GM12878 (cell line): ENCODE measurements at regions not wholly inside any gene's neighbourhood (a gene's known extent, or its start where the extent isn't known, plus 50 kb on each side); places are given as distances from the start of the nearest gene placed in this dataset.

Experiments used
- ATAC-seq: fragments of 200-7000 bp; cut with Tn5 transposase; 3 replicates; pipeline ENCODE4 v1.9.1; 2020; ENCODE audit warnings: mild to moderate bottlenecking, moderate library complexity
- BruUV-seq: library from RNA; stranded (reverse); fragments of 400-500 nt; replicated peaks from 2 replicates; lab custom pipeline; 2021; lab: Mats Ljungman, UMichigan
- CTCF ChIA-PET: fragments of 300-600 bp; sonication (Branson Sonifier 250); formaldehyde crosslinking; extraction: SDS; loops from one replicate; lab custom pipeline; 2021; ENCODE audit warnings: inconsistent platforms; lab: Yijun Ruan, JAX
- POLR2A ChIA-PET: fragments of 350-600 bp; formaldehyde crosslinking; extraction: SDS; loops from one replicate; lab custom pipeline; 2021; ENCODE audit warnings: inconsistent platforms; lab: Charles Lee
- RAD21 ChIA-PET: fragments of 300-600 bp; sonication (Branson Sonifier 250); formaldehyde crosslinking; loops from one replicate; lab custom pipeline; 2023; ENCODE audit warnings: antibody characterized with exemption; ENCODE audit not compliant: unreplicated experiment; lab: Charles Lee
- SMC1A ChIA-PET: fragments of 300-600 bp; sonication (Branson Sonifier 250); formaldehyde crosslinking; loops from one replicate; lab custom pipeline; 2023; ENCODE audit not compliant: unreplicated experiment, uncharacterized antibody; lab: Charles Lee
- DNase-seq: peaks from one replicate; pipeline ENCODE4 v3.0.0-alpha.2; 2011; ENCODE audit warnings: low read depth, low spot score
- FAIRE-seq: peaks from 3 replicates; lab custom pipeline; 2011; peaks lifted over from hg19 to GRCh38; lab: Jason Lieb, UNC
- H2AFZ ChIP-seq: 2 replicates; pipeline ENCODE4 v1.6.0; 2011; ENCODE audit warnings: low read depth, low read length, control low read depth; ENCODE audit not compliant: control insufficient read depth
- H3K27ac ChIP-seq: 2 replicates; pipeline ENCODE4 v1.5.1; 2011; ENCODE audit warnings: control low read depth; ENCODE audit not compliant: control insufficient read depth, insufficient read depth
- H3K27me3 ChIP-seq, 2 experiments: replicated peaks in 1 of 2; 2 replicates each; pipeline versions ENCODE4 v1.6.0 to v1.6.1; 2011; ENCODE audit warnings: low read length in 1 of 2; ENCODE audit not compliant: control insufficient read depth in 2 of 2, insufficient read depth in 2 of 2
- H3K36me3 ChIP-seq, 2 experiments: 2 replicates each; pipeline ENCODE4 v1.5.1; 2011; ENCODE audit warnings: low read length in 1 of 2; ENCODE audit not compliant: control insufficient read depth in 2 of 2, insufficient read depth in 2 of 2
- H3K4me1 ChIP-seq: 2 replicates; pipeline ENCODE4 v1.6.1; 2011; ENCODE audit warnings: mild to moderate bottlenecking, low read length, moderate library complexity, mixed read lengths; ENCODE audit not compliant: control insufficient read depth, insufficient read depth
- H3K4me2 ChIP-seq: 2 replicates; pipeline ENCODE4 v1.6.0; 2011; ENCODE audit warnings: control low read depth; ENCODE audit not compliant: control insufficient read depth, insufficient read depth
- H3K4me3 ChIP-seq: fragments of 200-600 bp; sonication (generic); 2 replicates; pipeline ENCODE4 v1.5.1; 2016
- H3K79me2 ChIP-seq: 2 replicates; pipeline ENCODE4 v1.6.0; 2011; ENCODE audit warnings: low read length; ENCODE audit not compliant: control insufficient read depth, insufficient read depth
- H3K9ac ChIP-seq: 2 replicates; pipeline ENCODE4 v1.8.0; 2011; ENCODE audit warnings: low read length, control low read depth, mixed read lengths; ENCODE audit not compliant: control insufficient read depth, insufficient read depth
- H3K9me3 ChIP-seq: replicated peaks from 3 replicates; pipeline ENCODE4 v1.5.1; 2011; ENCODE audit warnings: mild to moderate bottlenecking, low read length; ENCODE audit not compliant: control insufficient read depth, insufficient read depth
- H4K20me1 ChIP-seq: 2 replicates; pipeline ENCODE4 v1.6.0; 2011; ENCODE audit not compliant: control insufficient read depth, insufficient read depth
- BCL3 ChIP-seq: IDR thresholded peaks from 2 replicates; pipeline ENCODE4 v1.6.1; 2011; ENCODE audit warnings: borderline replicate concordance, low read depth, mild to moderate bottlenecking, moderate library complexity, low read length; ENCODE audit not compliant: insufficient read depth, poor library complexity, severe bottlenecking
- EP300 ChIP-seq, 2 experiments: fragments of 150-350 bp in 1 of 2; IDR thresholded peaks; 2 replicates each; pipeline ENCODE4 v1.6.1; 2011 to 2012; ENCODE audit warnings: low read depth in 2 of 2, low read length in 2 of 2, borderline replicate concordance in 1 of 2, improper control_type of control experiment in 1 of 2, inconsistent platforms in 1 of 2; ENCODE audit not compliant: control insufficient read depth in 1 of 2
- ETV6 ChIP-seq, 2 experiments: fragments of 450-650 bp in 1 of 2; IDR thresholded peaks in 1 of 2; conservative IDR thresholded peaks in 1 of 2; 2 replicates each; pipeline ENCODE4 v1.6.1; 2014; ENCODE audit warnings: antibody characterized with exemption in 1 of 2, borderline replicate concordance in 1 of 2, low read depth in 1 of 2, mild to moderate bottlenecking in 1 of 2, moderate library complexity in 1 of 2
- EZH2 ChIP-seq: IDR thresholded peaks from 2 replicates; pipeline ENCODE4 v1.6.1; 2012; ENCODE audit warnings: low read depth, mild to moderate bottlenecking, control low read depth, inconsistent platforms, low read length, borderline replicate concordance; ENCODE audit not compliant: control insufficient read depth
- FOXK2 ChIP-seq: fragments of 450-650 bp; IDR thresholded peaks from 2 replicates; pipeline ENCODE4 v1.6.1; 2017; ENCODE audit warnings: mild to moderate bottlenecking, moderate library complexity
- IKZF1 ChIP-seq: fragments of 450-650 bp; conservative IDR thresholded peaks from 2 replicates; pipeline ENCODE4 v1.6.1; 2017; ENCODE audit warnings: antibody characterized with exemption, mild to moderate bottlenecking
- POLR2AphosphoS2 ChIP-seq: IDR thresholded peaks from 2 replicates; pipeline ENCODE4 v1.6.1; 2011; ENCODE audit warnings: low read depth, mild to moderate bottlenecking, low read length, improper control_type of control experiment, moderate library complexity
- POLR2AphosphoS5 ChIP-seq: IDR thresholded peaks from 2 replicates; pipeline ENCODE4 v1.6.1; 2011; ENCODE audit warnings: mild to moderate bottlenecking, low read length, inconsistent platforms
- RAD51 ChIP-seq: fragments of 450-650 bp; IDR thresholded peaks from 2 replicates; pipeline ENCODE4 v1.6.1; 2016; ENCODE audit warnings: moderate library complexity, mild to moderate bottlenecking, inconsistent platforms
- RUNX3 ChIP-seq: IDR thresholded peaks from 2 replicates; pipeline ENCODE4 v1.6.1; 2012; ENCODE audit warnings: low read length, inconsistent platforms
- SMARCA5 ChIP-seq: fragments of 450-650 bp; IDR thresholded peaks from 2 replicates; pipeline ENCODE4 v1.6.1; 2017; ENCODE audit warnings: mild to moderate bottlenecking
- SUPT20H ChIP-seq: IDR thresholded peaks from 2 replicates; pipeline ENCODE4 v1.6.1; 2011; ENCODE audit warnings: low read depth, mild to moderate bottlenecking, low read length, moderate library complexity, borderline replicate concordance; ENCODE audit not compliant: control insufficient read depth
- ZNF24 ChIP-seq: fragments of 450-650 bp; IDR thresholded peaks from 2 replicates; pipeline ENCODE4 v1.6.1; 2017; ENCODE audit warnings: antibody characterized with exemption, mild to moderate bottlenecking
- whole genome bisulfite sequencing: methylation state at CpG from one replicate; pipeline ENCODE4 v1.1.6; 2016; ENCODE audit warnings: low lambda C conversion rate; ENCODE audit not compliant: insufficient replicate concordance, insufficient coverage; ENCODE audit errors: missing lambda C conversion rate; 5-methylcytosine and 5-hydroxymethylcytosine counted together
- in situ Hi-C: fragments of 300-500 bp; cut with MboI; formaldehyde crosslinking; loops from 9 replicates; pipeline ENCODE4 v1.14.3; 2018; ENCODE audit warnings: mixed read lengths
- intact Hi-C: fragments of 100-400 bp; cut with micrococcal nuclease; formaldehyde crosslinking; loops from one replicate; pipeline ENCODE4 v1.14.2; 2022; ENCODE audit not compliant: unreplicated experiment

GRCh38 chr2:64201151-64201550, 56.9 kb upstream of the PELI1 start:
- 100% methylated on average over 1 of the region's 1 CpG for WGBS
- H4K20me1 ChIP-seq, result no peaks in the 10 kb centered on the region
- no peaks in the 10 kb centered on the region for H3K79me2 ChIP-seq
- RAD21 ChIA-PET, result no interaction called here
- in situ Hi-C loops (no loop called here), intact Hi-C loops (no loop called here)
- H3K4me1 ChIP-seq, result peaks cover 46% of the 10 kb centered on the region
- ATAC-seq (no peak), FAIRE-seq (no peak), DNase-seq (no peak)
- TF ChIP-seq EZH2 (no peak), POLR2AphosphoS5 (no peak), SMARCA5 (no peak)
- no peak overlapping the region for H2AFZ ChIP-seq
- H3K9ac ChIP-seq, result no peak overlapping the region
- POLR2A ChIA-PET, result interaction anchor here (0.6 kb wide), 1 partner anchor 176 kb away, joined by 6 read pairs; no protein-coding TSS in a partner anchor
- H3K36me3 ChIP-seq, result no peaks in the 10 kb centered on the region
- no peak overlapping the region for H3K4me3 ChIP-seq
- SMC1A ChIA-PET, result interaction anchor here (0.8 to 7.4 kb wide), 3 partner anchors 16 to 79 kb away, joined by 3 to 110 read pairs (median 4); no protein-coding TSS in a partner anchor
- no peak overlapping the region for H3K4me2 ChIP-seq
- CTCF ChIA-PET, result interaction anchor here (1.2 to 1.4 kb wide), 2 partner anchors 25 to 83 kb away, joined by 3 to 6 read pairs; no protein-coding TSS in a partner anchor
- H3K27ac ChIP-seq, result no peak overlapping the region
- no TSS peak for BruUV-seq
- no peaks in the 10 kb centered on the region for H3K27me3 ChIP-seq
- H3K9me3 ChIP-seq, result no peaks in the 10 kb centered on the region

DNA sequence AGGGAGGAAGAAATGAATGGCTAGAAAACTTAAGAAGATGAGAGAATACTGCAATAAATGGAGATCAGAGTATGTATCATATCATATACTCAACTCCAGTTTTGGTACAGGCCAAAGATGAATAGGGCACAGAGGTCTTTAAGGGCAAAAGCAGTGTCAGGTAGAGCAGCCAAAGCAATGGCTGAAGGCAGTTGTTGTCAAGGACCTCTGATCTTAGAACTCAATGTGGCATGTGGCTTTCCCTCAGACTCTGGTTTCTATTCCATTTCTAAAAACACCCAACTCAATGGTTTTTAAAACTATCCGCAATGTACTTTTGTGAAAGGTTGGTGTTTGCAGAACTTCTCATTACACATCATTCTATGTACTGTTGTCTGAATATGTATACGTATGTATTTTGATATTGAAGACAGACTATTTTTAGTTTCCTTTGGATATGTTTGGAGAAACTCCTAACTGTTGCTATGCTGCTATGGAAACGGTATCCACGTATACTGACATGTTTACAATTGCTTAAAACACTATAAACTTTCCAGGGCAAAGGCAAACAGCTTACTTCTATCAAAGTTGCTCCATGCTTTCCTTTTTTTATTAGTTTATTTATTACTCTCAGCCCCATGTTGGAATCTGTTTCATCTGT, 58.1 kb upstream of the PELI1 start:
- DNase-seq, result peak; percentile 45
- ChIA-PET RAD21 (interaction anchor here (0.6 to 6.3 kb wide), 7 partner anchors 10 to 126 kb away, joined by 3 to 93 read pairs (median 9); no protein-coding TSS in a partner anchor), CTCF (interaction anchor here (0.7 to 2.0 kb wide), 6 partner anchors 12 to 93 kb away, joined by 3 to 6 read pairs (median 3); no protein-coding TSS in a partner anchor), POLR2A (interaction anchor here (0.6 to 3.3 kb wide), 7 partner anchors 10 to 405 kb away, joined by 3 to 27 read pairs (median 7); no protein-coding TSS in a partner anchor), SMC1A (interaction anchor here (0.7 to 7.4 kb wide), 9 partner anchors 7 to 125 kb away, joined by 3 to 110 read pairs (median 22); no protein-coding TSS in a partner anchor)
- Histone ChIP-seq H3K36me3 (no peaks in the 10 kb centered on the region), H3K4me3 (no peak overlapping the region), H3K4me2 (no peak overlapping the region), H4K20me1 (no peaks in the 10 kb centered on the region), H3K4me1 (peaks cover 49% of the 10 kb centered on the region), H3K27ac (peak overlapping the region; percentile 0; the same call in 1 of the 2 replicates), H3K79me2 (no peaks in the 10 kb centered on the region), H3K9me3 (no peaks in the 10 kb centered on the region), H2AFZ (no peak overlapping the region; the same call in 1 of the 2 replicates), H3K27me3 (no peaks in the 10 kb centered on the region), H3K9ac (no peak overlapping the region)
- no peak for FAIRE-seq
- ATAC-seq, result peak; percentile 35
- in situ Hi-C loops, result no loop called here
- no TSS peak for BruUV-seq
- intact Hi-C loops, result no loop called here
- 97% methylated on average over 4 of the region's 4 CpGs for WGBS
- TF ChIP-seq RAD51 (no peak), SUPT20H (no peak), ZNF24 (peak; percentile 32; the same call in 1 of the 2 replicates), ETV6 (conservative IDR thresholded peaks at IDR 0.05 in 1 of 2, IDR thresholded peaks at IDR 0.05 in 1 of 2; ENCODE audit: borderline replicate concordance in 1 of 2, low read depth in 1 of 2) (no peak), FOXK2 (no peak), EP300 (IDR thresholded peaks at IDR 0.05; ENCODE audit: borderline replicate concordance in 1 of 2, control insufficient read depth in 1 of 2, low read depth in 2 of 2, low read length in 2 of 2) (peak in 1 of 2 experiments; percentile 21; a peak in 1 of 4 replicates), POLR2AphosphoS2 (no peak), BCL3 (no peak), IKZF1 (0 out of 2 replicates have a peak, but pooled peaks have one; percentile 10), RUNX3 (peak; percentile 33)
